Kidney (tissue), 13 donors: ENCODE measurements at regions not wholly inside any gene's neighbourhood (a gene's known extent, or its start where the extent isn't known, plus 50 kb on each side); places are given as distances from the start of the nearest gene placed in this dataset.

Experiments
- DNase-seq, 5 donors: peaks; one replicate each; pipeline ENCODE4 v3.0.0-alpha.2; 2013 to 2020
- FAIRE-seq: peaks from 2 replicates; lab custom pipeline; 2012; peaks lifted over from hg19 to GRCh38; lab: Jason Lieb, UNC
- H3K27ac ChIP-seq, 2 donors: one replicate each; pipeline ENCODE4 v1.7.0; 2013; ENCODE audit warnings: low read depth in 2 of 2, low read length in 2 of 2, inconsistent platforms in 1 of 2
- H3K27me3 ChIP-seq: one replicate; pipeline ENCODE4 v1.7.1; 2013; ENCODE audit warnings: low read length, inconsistent platforms; ENCODE audit not compliant: control insufficient read depth, insufficient read depth
- H3K36me3 ChIP-seq, 3 donors: one replicate each; pipeline versions ENCODE4 v1.7.0 to v1.7.1; 2013; ENCODE audit warnings: low read length in 3 of 3, control low read depth in 1 of 3, inconsistent platforms in 1 of 3; ENCODE audit not compliant: insufficient read depth in 3 of 3, control insufficient read depth in 2 of 3
- H3K4me1 ChIP-seq, 3 donors: one replicate each; pipeline versions ENCODE4 v1.7.0 to v1.7.1; 2013; ENCODE audit warnings: low read length in 3 of 3, inconsistent platforms in 1 of 3, low read depth in 1 of 3; ENCODE audit not compliant: control insufficient read depth in 2 of 3, insufficient read depth in 2 of 3
- H3K4me3 ChIP-seq, 3 donors: one replicate each; pipeline versions ENCODE4 v1.7.0 to v1.8.1; 2013; ENCODE audit warnings: low read length in 3 of 3, control low read depth in 1 of 3, inconsistent platforms in 1 of 3
- H3K9ac ChIP-seq, 3 donors: one replicate each; pipeline versions ENCODE4 v1.7.0 to v1.7.1; 2013; ENCODE audit warnings: low read length in 3 of 3, control low read depth in 1 of 3, inconsistent platforms in 1 of 3
- H3K9me3 ChIP-seq, 3 donors: one replicate each; pipeline versions ENCODE4 v1.7.0 to v1.7.1; 2013; ENCODE audit warnings: low read length in 3 of 3, control low read depth in 1 of 3, inconsistent platforms in 1 of 3; ENCODE audit not compliant: control insufficient read depth in 2 of 3, insufficient read depth in 1 of 3
- intact Hi-C: fragments of 100-400 bp; cut with DNase I; formaldehyde crosslinking; loops from one replicate; pipeline ENCODE4 v1.11.1; 2022
- TF ChIP-seq, protein P1 (sequence below): IDR thresholded peaks from 3 replicates; pipeline ENCODE4 v1.5.1; 2012; ENCODE audit warnings: mild to moderate bottlenecking, moderate library complexity, borderline replicate concordance; ENCODE audit not compliant: insufficient read depth; ENCODE audit errors: extremely low read depth
- donor health status: control.
- donor health status: control.
- donor health status: control.
- donor health status: control.
- donor health status: control.
- donor health status: DM: yes; HTN: yes; CAD: no.
- donor health status: Normal renal cell carcinoma (clear cell type).

DNA sequence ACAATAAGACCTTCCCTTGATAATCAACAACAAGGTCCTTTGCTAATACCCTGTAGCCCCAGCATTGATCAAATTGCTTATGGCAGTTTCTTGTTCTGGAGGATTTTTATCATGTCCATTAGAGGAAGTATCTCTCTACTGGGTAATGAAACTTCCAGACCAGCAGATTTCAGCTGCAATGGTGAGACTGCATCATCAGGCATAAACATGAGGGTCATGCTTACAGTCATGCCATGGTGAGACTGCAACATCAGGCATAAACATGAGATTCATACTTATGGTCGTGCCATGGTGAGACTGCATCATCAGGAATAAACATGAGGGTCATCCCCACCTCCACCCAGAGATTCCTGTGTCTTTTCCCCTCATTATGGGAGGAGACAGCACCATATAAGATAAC, 129.0 kb upstream of the LIPC start:
- Histone ChIP-seq H3K4me3 (no peak overlapping the region), H3K27ac (no peak overlapping the region), H3K36me3 (no peaks in the 10 kb centered on the region), H3K27me3 (no peaks in the 10 kb centered on the region), H3K9me3 (no peaks in the 10 kb centered on the region), H3K4me1 (peaks cover 0 to 5% (median 3%) of the 10 kb centered on the region in 3 donors), H3K9ac (no peak overlapping the region)
- TF ChIP-seq, protein P1, sequence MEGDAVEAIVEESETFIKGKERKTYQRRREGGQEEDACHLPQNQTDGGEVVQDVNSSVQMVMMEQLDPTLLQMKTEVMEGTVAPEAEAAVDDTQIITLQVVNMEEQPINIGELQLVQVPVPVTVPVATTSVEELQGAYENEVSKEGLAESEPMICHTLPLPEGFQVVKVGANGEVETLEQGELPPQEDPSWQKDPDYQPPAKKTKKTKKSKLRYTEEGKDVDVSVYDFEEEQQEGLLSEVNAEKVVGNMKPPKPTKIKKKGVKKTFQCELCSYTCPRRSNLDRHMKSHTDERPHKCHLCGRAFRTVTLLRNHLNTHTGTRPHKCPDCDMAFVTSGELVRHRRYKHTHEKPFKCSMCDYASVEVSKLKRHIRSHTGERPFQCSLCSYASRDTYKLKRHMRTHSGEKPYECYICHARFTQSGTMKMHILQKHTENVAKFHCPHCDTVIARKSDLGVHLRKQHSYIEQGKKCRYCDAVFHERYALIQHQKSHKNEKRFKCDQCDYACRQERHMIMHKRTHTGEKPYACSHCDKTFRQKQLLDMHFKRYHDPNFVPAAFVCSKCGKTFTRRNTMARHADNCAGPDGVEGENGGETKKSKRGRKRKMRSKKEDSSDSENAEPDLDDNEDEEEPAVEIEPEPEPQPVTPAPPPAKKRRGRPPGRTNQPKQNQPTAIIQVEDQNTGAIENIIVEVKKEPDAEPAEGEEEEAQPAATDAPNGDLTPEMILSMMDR = no peak
- intact Hi-C loops = no loop called here
- FAIRE-seq (no peak), DNase-seq (no peak)

DNA sequence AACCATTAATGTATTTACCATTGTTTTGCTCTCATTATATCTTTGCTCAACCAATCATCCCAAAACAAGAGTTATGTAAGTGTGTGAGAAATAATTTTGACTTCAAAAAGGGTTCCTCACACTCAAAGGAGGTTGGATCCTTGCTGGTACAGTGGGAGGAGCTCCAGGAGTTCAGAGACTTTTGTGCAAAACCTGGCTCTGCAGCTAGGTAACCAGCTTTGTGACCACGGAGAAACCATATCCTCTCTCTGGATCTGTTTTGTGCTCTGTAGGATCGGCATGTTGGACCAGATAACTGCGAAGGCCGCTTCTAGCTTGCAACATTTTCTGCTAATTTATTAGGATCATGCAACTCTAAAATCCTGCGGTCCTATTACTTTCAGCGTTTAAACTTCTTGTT, 128.6 kb upstream of the LIPC start:
- H3K27ac ChIP-seq = no peak overlapping the region
- H3K4me3 ChIP-seq = no peak overlapping the region
- FAIRE-seq (no peak), DNase-seq (no peak)
- intact Hi-C loops = no loop called here
- H3K27me3 ChIP-seq = no peaks in the 10 kb centered on the region
- no peaks in the 10 kb centered on the region for H3K9me3 ChIP-seq
- H3K9ac ChIP-seq = no peak overlapping the region
- no peaks in the 10 kb centered on the region for H3K36me3 ChIP-seq
- TF ChIP-seq, protein P1 = no peak
- peaks cover 0 to 5% (median 2%) of the 10 kb centered on the region in 3 donors for H3K4me1 ChIP-seq

DNA sequence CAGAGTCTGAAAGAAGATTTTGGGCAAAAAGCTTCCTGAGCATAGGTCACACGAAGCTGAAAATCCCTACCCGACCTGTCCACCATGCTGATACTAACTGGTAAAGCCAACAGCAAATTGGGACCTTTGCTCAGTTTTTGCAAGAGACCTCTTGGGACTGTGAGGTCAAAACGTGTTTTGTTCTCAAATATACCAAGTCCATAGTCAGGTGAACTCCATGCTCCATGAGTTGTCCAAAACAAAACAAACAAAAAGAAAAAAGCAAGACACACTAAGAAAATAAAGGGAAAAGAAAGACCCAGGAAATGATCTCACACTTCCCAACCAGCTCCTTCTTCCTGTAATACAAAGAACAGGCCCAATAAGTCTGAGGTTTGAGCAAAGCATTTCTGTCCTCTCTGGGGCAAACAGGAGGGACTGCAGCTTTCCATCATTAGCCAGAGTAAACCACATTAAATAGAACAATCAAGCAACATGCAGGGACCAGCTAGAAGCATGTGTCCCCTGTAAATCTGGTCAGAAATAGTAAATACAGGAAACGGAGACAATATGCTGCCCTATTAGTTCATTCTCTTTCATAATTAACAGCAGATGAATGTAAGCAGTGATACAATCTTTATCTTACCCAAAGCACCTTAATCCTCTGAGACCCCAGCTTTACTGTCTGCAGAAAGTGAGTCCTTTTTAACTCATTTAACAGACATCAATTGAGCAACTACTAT, 125.0 kb upstream of the LIPC start:
- H3K4me3 ChIP-seq = no peak overlapping the region
- intact Hi-C loops = no loop called here
- H3K27me3 ChIP-seq = no peaks in the 10 kb centered on the region
- no peaks in the 10 kb centered on the region for H3K36me3 ChIP-seq
- no peak overlapping the region for H3K9ac ChIP-seq
- FAIRE-seq = no peak
- H3K9me3 ChIP-seq = no peaks in the 10 kb centered on the region
- H3K4me1 ChIP-seq = peaks cover 0 to 5% (median 2%) of the 10 kb centered on the region in 3 donors
- TF ChIP-seq, protein P1 = no peak
- no peak overlapping the region for H3K27ac ChIP-seq
- DNase-seq = no peak
